ENCODE measurements at regions not wholly inside any gene's neighbourhood (a gene's known extent, or its start where the extent isn't known, plus 50 kb on each side); places are given as distances from the start of the nearest gene placed in this dataset.

- no peak for TF ChIP-seq CTCF (conservative IDR thresholded peaks at IDR 0.05; ENCODE audit: low read length)
- no peak for TF ChIP-seq EZH2phosphoT487 (IDR thresholded peaks at IDR 0.05; ENCODE audit: borderline replicate concordance, low read depth, low read length)
Observed at GRCh38 chr12:92987846-92988621, 58.9 kb upstream of the EEA1 start.

Measured in OCI-LY7 (cell line).